Vagina (tissue), 2 donors: ENCODE measurements at regions not wholly inside any gene's neighbourhood (a gene's known extent, or its start where the extent isn't known, plus 50 kb on each side); places are given as distances from the start of the nearest gene placed in this dataset.

Experiments
- POLR2A ChIP-seq, 2 donors: fragments of 450-650 bp; IDR thresholded peaks; one replicate each; pipeline ENCODE4 v1.6.1; 2017; ENCODE audit warnings: antibody characterized with exemption in 2 of 2, mild to moderate bottlenecking in 2 of 2, moderate library complexity in 2 of 2
- POLR2AphosphoS5 ChIP-seq, 2 donors: sonication (generic); formaldehyde crosslinking; IDR thresholded peaks; one replicate each; pipeline ENCODE4 v1.9.0; 2017; ENCODE audit warnings: antibody characterized with exemption in 2 of 2, mild to moderate bottlenecking in 2 of 2, low read depth in 1 of 2; ENCODE audit not compliant: insufficient read depth in 1 of 2

- TF ChIP-seq POLR2AphosphoS5 (IDR thresholded peaks at IDR 0.05; ENCODE audit: insufficient read depth in 1 of 2, low read depth in 1 of 2) = no peak
- TF ChIP-seq POLR2A (IDR thresholded peaks at IDR 0.05) = no peak
Observed at GRCh38 chr2:226115832-226116200, 683.8 kb downstream of the IRS1 start.
